A549 (cell line): ENCODE measurements at regions not wholly inside any gene's neighbourhood (a gene's known extent, or its start where the extent isn't known, plus 50 kb on each side); places are given as distances from the start of the nearest gene placed in this dataset.

Experiments used
- ATAC-seq, 2 experiments: fragments of 200-7000 bp in 1 of 2; fragments of >200 bp in 1 of 2; cut with Nextera tagmentation in 1 of 2; cut with Tn5 transposase in 1 of 2; 3 replicates each; pipeline versions ENCODE4 v1.8.0 to v1.9.1; 2018 to 2020; ENCODE audit warnings: mild to moderate bottlenecking in 1 of 2, moderate library complexity in 1 of 2
- CTCF ChIA-PET: fragments of 300-600 bp; sonication (Branson Sonifier 250); formaldehyde crosslinking; extraction: SDS; loops from one replicate; lab custom pipeline; 2021; ENCODE audit warnings: antibody characterized with exemption, inconsistent platforms; lab: Yijun Ruan, JAX
- POLR2A ChIA-PET: fragments of 350-600 bp; formaldehyde crosslinking; extraction: SDS; loops from one replicate; lab custom pipeline; 2021; ENCODE audit warnings: antibody characterized with exemption, inconsistent platforms; lab: Yijun Ruan, JAX
- DNase-seq, 2 experiments: peaks; one replicate each; pipeline versions ENCODE4 v3.0.0 to v3.0.0-alpha.2; 2011 to 2016; ENCODE audit warnings: low read depth in 1 of 2, low spot score in 1 of 2
- FAIRE-seq: peaks from 2 replicates; lab custom pipeline; 2011; peaks lifted over from hg19 to GRCh38; lab: Jason Lieb, UNC
- H3K27ac ChIP-seq, 2 experiments: fragments of >200 bp; sonication (Bioruptor Twin); formaldehyde crosslinking; 3 replicates each; pipeline ENCODE4 v1.5.1; 2016 to 2017
- H3K4me1 ChIP-seq: fragments of >200 bp; sonication (Bioruptor Twin); formaldehyde crosslinking; 3 replicates; pipeline ENCODE4 v1.6.1; 2016
- H3K4me2 ChIP-seq: fragments of >200 bp; sonication (Bioruptor Twin); formaldehyde crosslinking; 3 replicates; pipeline ENCODE4 v1.6.1; 2016
- H3K4me3 ChIP-seq: fragments of >200 bp; sonication (Bioruptor Twin); formaldehyde crosslinking; 3 replicates; pipeline ENCODE4 v1.5.1; 2016
- H3K9me3 ChIP-seq: fragments of >200 bp; sonication (Bioruptor Twin); formaldehyde crosslinking; 3 replicates; pipeline ENCODE4 v1.6.1; 2016
- CBX8 ChIP-seq: fragments of 200-600 bp; sonication (generic); IDR thresholded peaks from 2 replicates; pipeline ENCODE4 v1.6.1; 2016
- CHD2 ChIP-seq: fragments of 150-350 bp; IDR thresholded peaks from 2 replicates; pipeline ENCODE4 v1.6.1; 2014; ENCODE audit warnings: low read length; ENCODE audit not compliant: partially characterized antibody
- E2F6 ChIP-seq: IDR thresholded peaks from 2 replicates; pipeline ENCODE4 v1.6.1; 2012; ENCODE audit warnings: low read depth, borderline replicate concordance
- ESRRA ChIP-seq: fragments of 150-350 bp; IDR thresholded peaks from 2 replicates; pipeline ENCODE4 v1.6.1; 2014; ENCODE audit warnings: mild to moderate bottlenecking, low read length, borderline replicate concordance
- FOSB ChIP-seq: fragments of 250-450 bp; sonication (Bioruptor Pico); IDR thresholded peaks from 2 replicates; pipeline ENCODE4 v1.5.0; 2020; ENCODE audit warnings: mild to moderate bottlenecking, moderate library complexity
- FOSL2 ChIP-seq, 2 experiments: fragments of 450-650 bp in 1 of 2; fragments of >200 bp in 1 of 2; sonication (Bioruptor Twin) in 1 of 2; formaldehyde crosslinking; IDR thresholded peaks; 2 replicates each; pipeline versions ENCODE4 v1.5.0 to v1.6.1; 2016 to 2020; ENCODE audit warnings: mild to moderate bottlenecking in 1 of 2, moderate library complexity in 1 of 2
- GATA3 ChIP-seq: IDR thresholded peaks from 2 replicates; pipeline ENCODE4 v1.6.1; 2012; ENCODE audit warnings: borderline replicate concordance
- HMGXB4 ChIP-seq: fragments of 250-450 bp; sonication (Bioruptor Pico); IDR thresholded peaks from 2 replicates; pipeline ENCODE4 v1.5.0; 2021; ENCODE audit warnings: mild to moderate bottlenecking, moderate library complexity, borderline replicate concordance
- HOXA7 ChIP-seq: fragments of 250-450 bp; sonication (Bioruptor Pico); IDR thresholded peaks from 2 replicates; pipeline ENCODE4 v1.5.0; 2020; ENCODE audit warnings: mild to moderate bottlenecking, moderate library complexity
- HOXB13 ChIP-seq: fragments of 250-450 bp; sonication (Bioruptor Pico); IDR thresholded peaks from 2 replicates; pipeline ENCODE4 v1.5.0; 2020; ENCODE audit warnings: low read depth, mild to moderate bottlenecking, moderate library complexity
- HOXB5 ChIP-seq: fragments of 250-450 bp; sonication (Bioruptor Pico); IDR thresholded peaks from 2 replicates; pipeline ENCODE4 v1.5.0; 2020; ENCODE audit warnings: mild to moderate bottlenecking, moderate library complexity
- JUN ChIP-seq, 2 experiments: fragments of >200 bp; sonication (Bioruptor Twin); formaldehyde crosslinking; IDR thresholded peaks; 2 replicates in 1 of 2; 3 replicates in 1 of 2; pipeline ENCODE4 v1.6.1; 2016 to 2017
- NFE2L2 ChIP-seq: fragments of 150-350 bp; conservative IDR thresholded peaks from 2 replicates; pipeline ENCODE4 v1.6.1; 2014; ENCODE audit warnings: low read length
- NR3C1 ChIP-seq: fragments of >200 bp; sonication (Bioruptor Twin); formaldehyde crosslinking; IDR thresholded peaks from 3 replicates; pipeline ENCODE4 v1.6.1; 2017
- RARB ChIP-seq: fragments of 250-450 bp; sonication (Bioruptor Pico); IDR thresholded peaks from 2 replicates; pipeline ENCODE4 v1.8.0; 2021; ENCODE audit warnings: mild to moderate bottlenecking, moderate library complexity
- RFX5 ChIP-seq: fragments of 450-650 bp; IDR thresholded peaks from 2 replicates; pipeline ENCODE4 v1.7.1; 2014; ENCODE audit warnings: antibody characterized with exemption, mild to moderate bottlenecking, moderate library complexity
- ZFP36 ChIP-seq: fragments of 450-650 bp; IDR thresholded peaks from 2 replicates; pipeline ENCODE4 v1.6.1; 2014; ENCODE audit warnings: borderline replicate concordance; ENCODE audit not compliant: partially characterized antibody
- WGBS: methylation state at CpG from one replicate; pipeline ENCODE4 v1.1.6; 2017; ENCODE audit errors: missing lambda C conversion rate; 5-methylcytosine and 5-hydroxymethylcytosine counted together
- TF ChIP-seq, protein P1 (sequence below): fragments of 450-650 bp; IDR thresholded peaks from 2 replicates; pipeline ENCODE4 v1.6.1; 2014; ENCODE audit warnings: antibody characterized with exemption

DNA sequence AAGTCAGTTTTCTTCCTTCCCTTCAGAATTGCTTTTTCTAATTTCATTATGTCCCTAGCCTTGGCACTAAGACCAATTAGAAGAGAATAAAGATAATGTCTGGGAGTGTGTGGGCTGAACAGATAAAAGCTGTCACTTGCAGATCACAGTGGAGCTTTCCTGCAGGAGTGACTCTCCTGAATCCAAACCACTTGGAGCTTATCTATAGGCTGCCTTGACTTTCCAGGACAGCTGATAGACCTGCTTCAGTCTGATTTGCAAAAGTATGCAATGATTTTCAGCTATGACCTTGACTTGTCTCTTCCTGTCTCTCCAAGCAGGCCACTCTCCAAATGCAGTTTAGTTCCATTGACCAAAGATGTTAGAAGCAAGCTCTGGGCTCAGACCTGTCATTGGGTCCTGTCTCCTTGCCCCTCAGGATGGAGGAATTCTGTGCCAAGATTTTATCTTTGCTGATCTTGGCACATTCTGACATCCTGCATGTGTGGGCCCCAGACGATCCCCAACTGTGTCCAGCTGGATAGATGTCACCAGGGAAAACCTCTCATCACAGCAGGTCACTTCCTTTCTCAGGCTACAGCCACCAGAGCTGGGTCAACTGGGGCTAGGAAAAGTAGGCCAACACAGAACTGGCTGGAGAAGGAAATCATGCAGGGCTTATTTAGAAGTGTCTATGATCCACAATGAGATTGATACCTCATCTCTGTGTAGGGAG lies 120.9 kb upstream of the ZNF438 start:
- ChIA-PET POLR2A (no interaction called here), CTCF (interaction anchor here (1.4 kb wide), 1 partner anchor 21 kb away, joined by 3 read pairs; no protein-coding TSS in a partner anchor)
- peaks cover 8% of the 10 kb centered on the region for H3K4me1 ChIP-seq
- TF ChIP-seq HOXB13 (CRISPR knock-in tag) (no peak), GATA3 (no peak), ZFP36 (no peak), E2F6 (no peak), HOXB5 (no peak), HOXA7 (no peak), FOSL2 (IDR thresholded peaks at IDR 0.05) (no peak), FOSL2 (CRISPR knock-in tag; IDR thresholded peaks at IDR 0.05) (no peak), NR3C1 (no peak), CBX8 (no peak), FOSB (CRISPR knock-in tag) (no peak), ESRRA (no peak)
- no peak overlapping the region for H3K27ac ChIP-seq
- no peak overlapping the region for H3K4me3 ChIP-seq
- H3K4me2 ChIP-seq, result no peak overlapping the region
- H3K9me3 ChIP-seq, result no peaks in the 10 kb centered on the region
- 25% methylated on average over 1 of the region's 1 CpG for WGBS
- ATAC-seq (no peak), DNase-seq (no peak), FAIRE-seq (no peak)

GRCh38 chr10:31153161-31153560 lies 121.5 kb upstream of the ZNF438 start:
- Histone ChIP-seq H3K9me3 (no peaks in the 10 kb centered on the region), H3K27ac (no peak overlapping the region), H3K4me3 (no peak overlapping the region), H3K4me1 (peaks cover 6% of the 10 kb centered on the region; the same call in 1 of the 3 replicates), H3K4me2 (no peak overlapping the region)
- FAIRE-seq, result no peak
- WGBS, result 73% methylated on average over 7 of the region's 7 CpGs
- no peak for ATAC-seq
- CTCF ChIA-PET, result interaction anchor here (1.4 kb wide), 1 partner anchor 22 kb away, joined by 3 read pairs; no protein-coding TSS in a partner anchor
- POLR2A ChIA-PET, result no interaction called here
- no peak for DNase-seq
- no peak for TF ChIP-seq CHD2
- no peak for TF ChIP-seq FOSB (CRISPR knock-in tag)
- TF ChIP-seq NR3C1, result no peak
- TF ChIP-seq, protein P1, sequence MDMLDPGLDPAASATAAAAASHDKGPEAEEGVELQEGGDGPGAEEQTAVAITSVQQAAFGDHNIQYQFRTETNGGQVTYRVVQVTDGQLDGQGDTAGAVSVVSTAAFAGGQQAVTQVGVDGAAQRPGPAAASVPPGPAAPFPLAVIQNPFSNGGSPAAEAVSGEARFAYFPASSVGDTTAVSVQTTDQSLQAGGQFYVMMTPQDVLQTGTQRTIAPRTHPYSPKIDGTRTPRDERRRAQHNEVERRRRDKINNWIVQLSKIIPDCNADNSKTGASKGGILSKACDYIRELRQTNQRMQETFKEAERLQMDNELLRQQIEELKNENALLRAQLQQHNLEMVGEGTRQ, result no peak
- no peak for TF ChIP-seq JUN (IDR thresholded peaks at IDR 0.05)

GRCh38 chr10:31153692-31154091 lies 122.0 kb upstream of the ZNF438 start:
- Histone ChIP-seq H3K4me1 (peaks cover 6% of the 10 kb centered on the region; the same call in 1 of the 3 replicates), H3K9me3 (no peaks in the 10 kb centered on the region), H3K4me3 (no peak overlapping the region), H3K27ac (no peak overlapping the region), H3K4me2 (no peak overlapping the region)
- DNase-seq (no peak), ATAC-seq (no peak), FAIRE-seq (no peak)
- 79% methylated on average over 8 of the region's 8 CpGs for WGBS
- ChIA-PET POLR2A (no interaction called here), CTCF (no interaction called here)
- TF ChIP-seq NFE2L2 (no peak), RARB (CRISPR knock-in tag) (no peak), RFX5 (no peak), FOSB (CRISPR knock-in tag) (no peak), E2F6 (no peak), HMGXB4 (CRISPR knock-in tag) (no peak)
- TF ChIP-seq, protein P1, result no peak
